Prostate gland (tissue), 2 donors: ENCODE measurements at regions not wholly inside any gene's neighbourhood (a gene's known extent, or its start where the extent isn't known, plus 50 kb on each side); places are given as distances from the start of the nearest gene placed in this dataset.
"Not testable (repeated sequence)": the region's sequence is repeated elsewhere in the genome, so short reads cannot be mapped to it uniquely, and the experiment has no call there.

Experiments used
- POLR2AphosphoS5 ChIP-seq: sonication (generic); formaldehyde crosslinking; IDR thresholded peaks from one replicate; pipeline ENCODE4 v1.6.1; 2017; ENCODE audit warnings: antibody characterized with exemption
- TF ChIP-seq, protein P1 (sequence below), 4 experiments: fragments of 200-600 bp in 2 of 4; fragments of 450-650 bp in 2 of 4; sonication (generic) in 2 of 4; IDR thresholded peaks; 1 replicate in 3 of 4; 2 replicates in 1 of 4; pipeline ENCODE4 v1.5.1; 2016 to 2019; ENCODE audit warnings: antibody characterized with exemption in 4 of 4, mild to moderate bottlenecking in 2 of 4, moderate library complexity in 2 of 4

DNA sequence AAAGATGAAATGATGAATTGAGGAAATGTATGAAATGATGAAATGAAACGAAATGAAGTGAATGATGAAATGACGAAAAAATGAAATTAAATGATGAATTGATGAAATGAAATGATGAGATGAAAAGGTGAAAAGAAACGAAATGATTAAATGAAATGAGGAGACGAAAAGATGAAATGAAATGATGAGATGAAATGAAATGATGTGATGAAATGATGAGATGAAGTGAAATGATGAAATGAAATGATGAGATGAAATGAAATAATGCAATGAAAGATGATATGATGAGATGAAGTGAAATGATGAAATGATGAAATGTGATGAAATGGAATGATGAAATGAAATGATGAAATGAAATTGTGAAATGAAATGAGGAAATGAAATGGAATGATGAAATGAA lies 469.7 kb downstream of the FAM72C start:
- TF ChIP-seq, protein P1, sequence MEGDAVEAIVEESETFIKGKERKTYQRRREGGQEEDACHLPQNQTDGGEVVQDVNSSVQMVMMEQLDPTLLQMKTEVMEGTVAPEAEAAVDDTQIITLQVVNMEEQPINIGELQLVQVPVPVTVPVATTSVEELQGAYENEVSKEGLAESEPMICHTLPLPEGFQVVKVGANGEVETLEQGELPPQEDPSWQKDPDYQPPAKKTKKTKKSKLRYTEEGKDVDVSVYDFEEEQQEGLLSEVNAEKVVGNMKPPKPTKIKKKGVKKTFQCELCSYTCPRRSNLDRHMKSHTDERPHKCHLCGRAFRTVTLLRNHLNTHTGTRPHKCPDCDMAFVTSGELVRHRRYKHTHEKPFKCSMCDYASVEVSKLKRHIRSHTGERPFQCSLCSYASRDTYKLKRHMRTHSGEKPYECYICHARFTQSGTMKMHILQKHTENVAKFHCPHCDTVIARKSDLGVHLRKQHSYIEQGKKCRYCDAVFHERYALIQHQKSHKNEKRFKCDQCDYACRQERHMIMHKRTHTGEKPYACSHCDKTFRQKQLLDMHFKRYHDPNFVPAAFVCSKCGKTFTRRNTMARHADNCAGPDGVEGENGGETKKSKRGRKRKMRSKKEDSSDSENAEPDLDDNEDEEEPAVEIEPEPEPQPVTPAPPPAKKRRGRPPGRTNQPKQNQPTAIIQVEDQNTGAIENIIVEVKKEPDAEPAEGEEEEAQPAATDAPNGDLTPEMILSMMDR (IDR thresholded peaks at IDR 0.05) = not testable (repeated sequence)
- TF ChIP-seq POLR2AphosphoS5 = not testable (repeated sequence)
